ENCODE measurements at regions not wholly inside any gene's neighbourhood (a gene's known extent, or its start where the extent isn't known, plus 50 kb on each side); places are given as distances from the start of the nearest gene placed in this dataset.

DNA sequence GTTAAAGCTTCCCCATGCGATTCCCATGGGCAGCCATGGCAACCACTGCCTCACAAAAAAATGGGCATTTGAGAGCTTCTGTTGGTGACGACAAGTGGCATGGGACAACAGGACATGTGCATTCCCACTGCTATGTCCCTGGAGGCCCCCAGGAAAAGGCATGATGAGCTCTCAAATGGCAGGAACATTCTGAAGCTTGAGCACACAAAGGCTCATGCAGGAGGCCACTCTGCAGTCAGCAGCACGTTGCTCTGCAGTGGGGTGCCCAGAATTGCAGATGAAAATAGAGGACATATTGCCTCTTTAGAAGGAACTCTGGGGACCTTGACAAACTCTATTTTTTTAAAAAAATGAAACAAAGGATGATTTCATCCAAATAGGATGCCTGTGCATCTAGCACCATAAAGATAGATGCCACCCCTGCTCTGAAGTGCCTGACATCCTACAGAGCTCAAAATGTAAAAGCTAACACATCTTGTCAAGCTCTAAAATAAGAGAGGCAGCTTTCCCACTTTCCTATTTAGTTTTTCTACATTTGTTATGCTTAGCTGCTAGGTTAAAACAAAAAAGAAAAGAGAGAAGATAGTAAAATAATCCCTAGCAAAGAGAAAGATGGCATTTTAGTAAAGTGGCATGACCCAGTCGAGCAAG lies 277.6 kb upstream of the ZC3H12C start:
- DNase-seq = no peak

DNA sequence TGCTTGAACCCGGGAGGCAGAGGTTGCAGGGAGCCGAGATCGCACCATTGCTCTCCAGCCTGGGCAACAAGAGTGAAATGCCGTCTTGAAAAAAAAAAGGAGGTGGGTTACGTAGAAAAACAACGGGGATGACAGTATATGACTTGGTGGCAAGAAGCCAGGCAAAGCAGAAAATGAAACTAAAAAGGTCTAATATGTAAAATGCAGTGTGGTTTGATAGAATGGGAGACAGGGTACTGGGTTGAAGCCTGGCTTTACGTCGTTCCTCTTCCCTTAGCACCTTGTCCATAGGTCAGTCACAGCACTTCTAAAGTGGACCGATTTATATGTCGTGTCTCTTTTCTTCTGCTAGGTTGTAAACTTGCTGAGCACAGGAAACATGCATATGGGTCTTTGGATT lies 274.9 kb upstream of the ZC3H12C start:
- no peak for DNase-seq

DNA sequence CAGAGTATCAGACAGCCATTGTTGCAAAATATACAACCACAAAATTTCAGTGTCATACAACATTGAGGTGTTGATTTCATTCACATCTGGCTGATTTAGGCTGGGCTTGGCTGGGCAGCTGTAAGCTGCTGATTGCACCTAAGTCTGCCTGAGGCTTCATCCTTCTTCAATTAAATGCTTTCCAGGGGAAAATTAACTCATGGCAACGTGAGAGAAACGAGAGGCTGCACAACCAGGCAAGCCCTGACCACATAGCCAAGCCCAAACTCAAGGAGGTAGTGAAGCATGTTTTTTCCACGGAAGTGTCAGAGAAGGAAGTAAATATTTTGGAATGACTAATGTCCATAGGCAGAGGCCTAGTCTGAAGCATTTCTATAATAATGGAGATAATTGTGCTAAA lies 273.8 kb upstream of the ZC3H12C start:
- DNase-seq = no peak

DNA sequence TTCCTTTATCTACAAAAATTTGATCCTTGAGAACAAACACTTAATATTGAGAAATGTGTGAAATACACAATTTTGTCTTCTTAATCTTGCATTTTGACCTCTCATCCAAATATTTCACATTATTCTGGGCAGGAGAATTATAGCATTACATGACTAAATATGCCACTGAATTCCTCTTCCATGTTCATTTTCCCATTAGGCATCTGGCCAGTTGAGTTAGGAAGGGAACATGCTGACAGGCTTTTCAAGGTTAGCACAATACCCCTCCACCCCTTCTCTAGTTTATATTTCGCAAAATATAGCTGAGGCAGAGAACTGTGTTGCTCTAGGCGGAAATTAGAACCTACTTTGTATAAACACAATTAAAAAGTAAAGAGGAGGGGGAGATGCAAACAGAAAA lies 271.7 kb upstream of the ZC3H12C start:
- peak; percentile 66 for DNase-seq

GRCh38 chr11:109822436-109823102 lies 270.6 kb upstream of the ZC3H12C start:
- no peak for DNase-seq

DNA sequence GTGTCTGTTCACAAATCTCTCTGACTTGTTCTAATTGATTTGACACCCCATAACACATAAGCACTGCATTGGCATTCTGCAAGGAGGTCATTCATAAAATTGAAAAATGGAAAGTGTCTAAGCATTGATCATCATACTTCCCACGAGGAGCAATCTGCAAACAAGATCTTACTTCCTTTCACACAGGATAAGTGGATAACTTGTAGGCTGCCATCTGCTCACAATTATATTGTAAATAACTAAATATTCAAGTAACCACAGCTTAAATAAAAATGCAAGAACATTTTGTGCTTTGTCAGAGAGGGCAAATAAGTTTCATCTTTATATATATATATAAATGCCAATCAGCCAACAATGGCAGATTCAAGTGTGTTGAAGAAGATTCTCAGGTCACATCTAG lies 264.8 kb upstream of the ZC3H12C start:
- DNase-seq = no peak

DNA sequence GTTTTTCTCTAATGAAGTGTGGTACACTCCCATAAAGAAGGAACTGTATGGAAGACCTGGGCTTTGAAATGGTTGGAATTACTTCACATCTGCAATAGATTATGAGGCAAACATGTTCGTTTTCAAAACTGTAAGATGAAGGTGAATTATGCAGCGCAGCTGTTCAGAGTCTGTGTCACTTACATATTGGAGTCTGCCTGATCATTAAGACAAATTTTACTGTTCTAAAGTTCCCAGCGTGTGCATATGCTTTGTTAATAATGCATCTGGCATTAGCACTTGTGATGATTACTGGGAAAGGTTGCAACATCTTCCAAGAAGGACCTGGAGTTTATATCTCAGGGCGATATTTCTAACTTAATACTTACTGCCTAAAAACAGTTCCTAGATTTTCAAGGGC lies 255.2 kb upstream of the ZC3H12C start:
- no peak for DNase-seq

- peak; percentile 70 for DNase-seq
Observed at GRCh38 chr11:109845437-109845836, 247.8 kb upstream of the ZC3H12C start.

- DNase-seq = no peak
Observed at GRCh38 chr11:109847621-109848020, 245.6 kb upstream of the ZC3H12C start.

DNA sequence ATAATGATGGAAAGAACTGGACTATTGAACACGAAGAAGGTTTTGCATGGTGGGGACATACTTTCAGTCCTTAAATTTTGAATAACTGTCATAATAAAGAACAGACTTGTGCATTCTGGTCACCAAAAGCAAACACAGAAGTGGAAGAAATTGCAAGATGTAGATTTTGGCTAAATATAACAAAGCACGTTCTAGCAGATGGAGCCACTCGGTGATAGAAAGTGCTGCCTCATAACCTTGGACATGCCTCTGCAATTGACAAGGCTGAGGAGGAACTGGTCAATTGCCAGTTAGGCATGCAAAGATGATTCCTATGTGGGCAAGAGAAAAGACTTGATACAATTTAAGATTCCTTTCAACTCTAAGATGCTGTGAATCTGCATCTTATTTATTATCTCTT lies 244.1 kb upstream of the ZC3H12C start:
- DNase-seq = no peak

- DNase-seq = no peak
Observed at GRCh38 chr11:109849946-109850345, 243.2 kb upstream of the ZC3H12C start.

DNA sequence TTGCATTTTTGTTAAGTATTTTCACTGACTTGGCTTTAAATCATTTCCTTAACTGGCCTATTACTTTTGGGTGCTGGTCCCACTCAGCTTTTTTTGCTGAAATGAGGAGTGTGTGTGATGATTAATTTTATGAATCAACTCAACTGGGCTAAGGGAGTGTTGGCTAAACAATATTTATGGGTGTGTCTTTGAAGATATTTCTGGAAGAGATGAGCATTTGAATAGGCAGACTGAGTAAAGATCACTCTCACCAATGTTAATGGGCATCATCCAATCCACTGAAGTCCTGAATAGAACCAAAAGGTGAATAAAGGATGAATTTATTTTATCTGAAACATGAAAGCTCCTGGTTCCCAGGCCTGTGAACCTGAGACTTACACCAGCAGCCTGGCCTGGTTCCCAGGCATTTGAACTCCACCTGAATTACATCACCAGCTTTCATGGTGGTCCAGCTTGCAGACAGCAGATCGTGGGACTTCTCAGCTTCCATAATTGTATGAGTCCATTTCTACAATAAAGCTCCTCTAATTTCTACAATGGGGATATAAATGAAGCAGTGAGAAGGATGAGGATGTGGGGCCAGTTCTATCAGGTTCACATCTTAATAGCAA lies 241.3 kb upstream of the ZC3H12C start:
- peak; percentile 53 for DNase-seq

DNA sequence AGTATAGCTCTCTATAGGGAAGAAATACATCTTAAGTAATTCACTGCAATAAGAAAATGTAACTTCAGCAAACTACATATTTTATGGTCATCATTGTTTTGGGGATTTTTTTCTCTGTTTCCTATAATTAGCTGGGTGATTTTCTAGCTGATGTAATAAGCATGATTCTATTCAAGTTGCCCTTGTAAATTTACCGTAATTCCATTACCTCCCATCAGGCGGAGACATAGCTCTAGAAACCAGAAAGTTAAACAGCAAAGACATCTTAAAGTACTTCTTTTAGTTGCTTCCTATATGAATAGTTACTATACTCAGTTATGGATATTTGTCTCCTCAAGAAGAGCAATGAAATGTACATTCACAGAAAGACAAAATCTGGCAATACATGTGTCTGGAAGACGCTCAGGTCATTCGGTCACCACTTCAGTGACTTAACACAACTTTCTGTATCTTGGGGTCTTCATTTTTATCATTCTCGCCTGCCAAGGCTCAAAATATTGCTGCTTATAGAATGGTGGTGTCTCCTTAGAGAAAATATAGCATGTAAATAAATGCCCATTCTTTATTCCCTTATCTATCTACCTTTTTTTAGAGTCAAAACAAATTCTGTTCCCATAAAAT lies 239.9 kb upstream of the ZC3H12C start:
- DNase-seq = peak; percentile 80

DNA sequence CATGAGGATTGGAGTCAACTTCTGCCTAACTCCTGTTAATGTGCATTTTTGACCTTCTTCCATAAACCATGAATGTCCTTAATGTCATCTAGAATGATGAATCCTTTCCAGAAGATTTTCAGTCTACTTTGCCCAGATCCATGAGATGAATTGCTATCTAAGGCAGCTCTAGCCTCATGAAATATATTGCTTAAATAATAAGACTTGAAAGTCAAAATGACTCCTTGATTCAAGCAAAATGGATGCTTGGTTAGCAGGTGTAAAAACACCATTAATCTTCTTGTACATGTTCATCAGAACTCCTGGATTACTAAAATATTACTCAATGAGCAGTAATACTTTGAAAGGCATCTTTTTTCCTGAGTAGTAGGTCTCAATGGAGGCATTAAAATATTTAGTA lies 238.5 kb upstream of the ZC3H12C start:
- no peak for DNase-seq

DNA sequence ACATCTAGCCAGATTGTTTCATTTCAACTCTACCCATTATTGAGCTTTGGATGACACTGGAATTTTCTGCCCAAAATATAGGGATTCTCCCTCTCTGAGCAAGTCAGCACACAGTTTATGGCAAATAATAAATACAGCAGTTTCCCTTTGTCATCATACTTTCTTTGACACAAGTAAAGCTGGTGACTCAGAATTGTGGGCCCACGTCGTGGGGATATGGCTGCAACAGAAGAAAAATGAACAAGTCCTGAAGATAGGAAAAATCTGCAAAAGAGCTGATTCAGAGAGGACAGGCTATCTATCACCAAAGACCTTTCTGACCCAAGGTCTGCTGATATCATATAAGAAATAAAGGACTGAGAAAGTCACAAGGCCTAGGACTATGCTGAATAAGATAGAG lies 236.3 kb upstream of the ZC3H12C start:
- DNase-seq = peak; percentile 45

DNA sequence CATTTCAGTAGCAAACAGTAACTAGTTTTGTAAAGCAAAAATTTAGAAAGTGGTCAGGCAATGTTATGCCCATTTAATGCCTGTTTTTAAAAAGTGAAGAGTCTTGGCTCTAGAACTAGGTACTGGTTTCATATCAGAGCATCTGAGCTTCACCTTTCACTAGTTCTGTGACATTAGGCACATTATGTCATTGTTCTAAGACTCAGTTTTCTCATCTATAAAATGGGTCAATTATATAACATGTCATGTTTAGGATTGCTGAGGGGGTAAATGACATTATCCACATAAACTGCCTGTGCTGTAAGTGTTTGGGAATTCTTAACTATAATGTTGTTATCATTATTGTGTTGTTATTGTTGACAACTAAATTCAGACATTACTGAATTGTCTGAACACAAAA lies 235.6 kb upstream of the ZC3H12C start:
- DNase-seq = no peak

- no peak for DNase-seq
Observed at GRCh38 chr11:109858152-109858551, 235.0 kb upstream of the ZC3H12C start.

DNA sequence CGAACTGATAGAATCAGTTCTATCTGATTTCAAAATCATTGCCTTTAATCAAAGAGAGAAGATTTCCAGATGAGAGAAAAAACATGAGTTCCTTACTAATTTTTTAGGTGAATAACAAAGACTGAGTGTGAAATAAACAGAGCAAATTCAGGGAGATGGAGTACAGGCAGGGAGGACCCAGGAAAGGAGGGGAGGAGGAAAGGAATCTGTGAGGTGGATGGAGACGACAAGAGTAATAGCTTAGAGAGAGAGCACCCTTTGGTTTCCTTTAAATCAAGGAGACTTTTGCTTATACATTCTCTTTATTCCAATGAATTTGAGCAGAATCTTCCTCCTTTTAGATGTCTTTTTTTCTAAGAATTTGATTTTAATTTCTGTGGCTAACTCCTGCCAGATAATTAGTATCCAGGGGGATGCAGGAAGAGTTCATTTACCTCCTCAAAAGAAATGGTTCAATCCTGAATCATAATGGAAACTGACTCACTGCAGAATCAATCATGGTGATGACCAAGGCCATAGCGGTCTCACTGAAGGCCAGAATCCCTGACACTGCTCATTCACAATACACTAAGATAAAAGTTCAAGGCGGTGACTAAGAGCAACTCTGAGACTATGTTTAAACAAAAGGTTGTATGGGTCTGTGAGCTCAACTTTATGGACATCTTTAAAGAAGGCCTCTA lies 234.0 kb upstream of the ZC3H12C start:
- DNase-seq = peak; percentile 85

GRCh38 chr11:109862835-109863234 lies 230.4 kb upstream of the ZC3H12C start:
- no peak for DNase-seq

DNA sequence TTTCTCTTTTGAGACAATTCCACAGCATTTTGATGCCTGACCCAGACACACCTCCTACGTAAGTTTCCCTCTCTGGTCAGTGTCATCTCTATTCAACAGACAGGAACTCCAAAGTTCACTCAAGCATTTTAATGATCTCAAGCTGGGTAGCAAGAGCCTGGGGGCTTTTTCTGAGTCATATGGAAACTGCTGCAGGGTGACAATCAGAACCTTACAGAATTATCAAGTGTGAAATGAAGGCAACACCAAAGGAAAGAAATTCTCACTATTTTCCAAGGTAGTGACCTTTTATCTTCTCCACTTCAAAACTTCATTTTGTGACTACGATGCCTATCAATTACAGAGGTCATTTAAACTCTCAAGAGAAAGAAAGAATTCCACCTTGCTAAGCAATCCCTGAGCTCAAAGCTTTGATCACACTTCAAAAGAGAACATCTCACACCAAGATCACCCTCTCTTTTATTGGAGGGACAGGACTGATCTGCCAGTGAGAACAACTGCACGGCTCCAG lies 229.0 kb upstream of the ZC3H12C start:
- DNase-seq = no peak

- DNase-seq = peak; percentile 68
Observed at GRCh38 chr11:109864834-109865547, 228.2 kb upstream of the ZC3H12C start.

DNA sequence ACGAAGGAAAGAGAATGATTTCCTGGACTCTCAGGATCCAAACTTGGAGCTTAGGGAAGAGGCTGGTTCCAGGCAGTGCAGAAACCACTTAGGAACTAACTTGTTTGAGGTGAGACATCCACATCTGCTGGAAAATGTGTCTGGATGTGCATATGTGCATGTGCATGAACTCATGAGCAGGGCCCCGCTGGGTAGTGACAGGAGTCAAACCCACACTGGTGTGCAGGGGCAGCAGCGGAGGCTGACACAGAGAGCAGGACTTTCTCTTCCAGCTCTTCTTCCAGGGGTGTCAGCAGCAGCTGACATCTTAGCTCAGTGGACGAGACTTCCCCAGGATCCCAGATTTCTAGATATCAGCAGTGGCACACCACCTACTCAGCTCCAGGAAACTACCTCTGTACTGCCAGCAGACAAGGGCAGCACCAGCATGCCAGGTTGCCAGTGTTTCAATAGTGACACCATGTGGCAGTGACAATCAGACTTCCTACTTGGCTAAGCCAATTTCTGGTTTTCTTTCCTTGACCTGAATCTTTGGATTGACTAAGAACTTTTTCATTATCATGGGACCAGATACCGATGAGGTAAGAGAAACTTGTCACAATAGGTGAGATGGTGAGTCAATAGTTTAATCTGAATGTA lies 227.5 kb upstream of the ZC3H12C start:
- DNase-seq = no peak
